ENCODE measurements at regions not wholly inside any gene's neighbourhood (a gene's known extent, or its start where the extent isn't known, plus 50 kb on each side); places are given as distances from the start of the nearest gene placed in this dataset.

- TF ChIP-seq REST (IDR thresholded peaks at IDR 0.05; ENCODE audit: low read depth, low read length) (no peak), ZNF274 (IDR thresholded peaks at IDR 0.05; ENCODE audit: insufficient read depth, insufficient read length) (no peak), STAT3 (IDR thresholded peaks at IDR 0.05; ENCODE audit: low read depth, low read length) (no peak), ZNF687 (IDR thresholded peaks at IDR 0.05) (no peak), NFYA (IDR thresholded peaks at IDR 0.05; ENCODE audit: borderline replicate concordance, low read depth, low read length) (no peak)
Observed at GRCh38 chr14:89586258-89587135, 169.5 kb upstream of the FOXN3 start (continued).

All from GM12878 (cell line).